ENCODE measurements at regions not wholly inside any gene's neighbourhood (a gene's known extent, or its start where the extent isn't known, plus 50 kb on each side); places are given as distances from the start of the nearest gene placed in this dataset.
"Not testable (repeated sequence)": the region's sequence is repeated elsewhere in the genome, so short reads cannot be mapped to it uniquely, and the experiment has no call there.

GRCh38 chr12:127559349-127560040 lies 707.5 kb upstream of the TMEM132C start:
- no peak for DNase-seq

GRCh38 chr12:127560041-127560478 lies 706.9 kb upstream of the TMEM132C start:
- no peak for DNase-seq

- no peak for DNase-seq
Measured at GRCh38 chr12:127562816-127563215, 704.2 kb upstream of the TMEM132C start.

GRCh38 chr12:127565241-127565640 lies 701.7 kb upstream of the TMEM132C start:
- peak in 1 of 14 donors; percentile 80 for DNase-seq

- no peak for DNase-seq
Measured at GRCh38 chr12:127567531-127567930, 699.4 kb upstream of the TMEM132C start.

GRCh38 chr12:127570387-127570786 lies 696.6 kb upstream of the TMEM132C start:
- DNase-seq = no peak

- DNase-seq = no peak
Measured at GRCh38 chr12:127570793-127571360, 696.1 kb upstream of the TMEM132C start.

GRCh38 chr12:127571578-127571977 lies 695.4 kb upstream of the TMEM132C start:
- no peak for DNase-seq

- no peak for DNase-seq
Measured at GRCh38 chr12:127579446-127579845, 687.5 kb upstream of the TMEM132C start.

- DNase-seq = no peak
Measured at GRCh38 chr12:127582074-127582473, 684.9 kb upstream of the TMEM132C start.

- no peak for DNase-seq
Measured at GRCh38 chr12:127583041-127583440, 683.9 kb upstream of the TMEM132C start.

GRCh38 chr12:127588249-127588648 lies 678.7 kb upstream of the TMEM132C start:
- DNase-seq = no peak

GRCh38 chr12:127589541-127589940 lies 677.4 kb upstream of the TMEM132C start:
- no peak for DNase-seq

GRCh38 chr12:127590868-127591267 lies 676.1 kb upstream of the TMEM132C start:
- DNase-seq = no peak

GRCh38 chr12:127592245-127592644 lies 674.7 kb upstream of the TMEM132C start:
- DNase-seq = no peak

GRCh38 chr12:127594351-127594970 lies 672.5 kb upstream of the TMEM132C start:
- DNase-seq = no peak

GRCh38 chr12:127595506-127595905 lies 671.5 kb upstream of the TMEM132C start:
- no peak for DNase-seq

GRCh38 chr12:127596891-127597290 lies 670.1 kb upstream of the TMEM132C start:
- DNase-seq = peak in 1 of 14 donors; percentile 39

- peak in 1 of 14 donors; percentile 9 for DNase-seq
Measured at GRCh38 chr12:127599436-127599835, 667.5 kb upstream of the TMEM132C start.

- no peak for DNase-seq
Measured at GRCh38 chr12:127600211-127600610, 666.8 kb upstream of the TMEM132C start.

GRCh38 chr12:127606476-127607015 lies 660.4 kb upstream of the TMEM132C start:
- DNase-seq = peak in 1 of 14 donors; percentile 63

- peak in 1 of 14 donors; percentile 71 for DNase-seq
Measured at GRCh38 chr12:127607146-127607725, 659.7 kb upstream of the TMEM132C start.

GRCh38 chr12:127608359-127608758 lies 658.6 kb upstream of the TMEM132C start:
- not testable (repeated sequence) for DNase-seq

All from C1 segment of cervical spinal cord (tissue), 14 donors.